ENCODE measurements at regions not wholly inside any gene's neighbourhood (a gene's known extent, or its start where the extent isn't known, plus 50 kb on each side); places are given as distances from the start of the nearest gene placed in this dataset.

DNA sequence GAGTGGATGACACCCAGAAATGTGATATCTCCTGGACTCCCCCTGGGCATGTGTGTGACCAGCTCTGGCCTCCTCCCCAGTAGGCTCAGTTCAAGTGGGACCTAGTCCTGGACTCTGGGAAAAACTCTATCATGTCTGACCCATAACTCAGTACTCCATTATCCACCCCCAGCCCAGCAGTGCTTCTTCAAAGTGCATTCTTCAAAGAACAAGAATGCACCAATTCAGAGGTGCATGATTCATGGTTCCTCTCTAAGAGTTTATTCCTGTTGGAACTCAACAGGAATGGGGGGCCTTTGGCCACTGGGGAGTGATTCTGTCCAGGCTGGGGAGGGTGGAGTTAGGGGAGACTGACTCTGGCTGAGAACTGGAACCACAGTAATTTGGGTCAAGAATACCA lies 173.6 kb upstream of the CXCL12 start:
- TF ChIP-seq, protein P1, sequence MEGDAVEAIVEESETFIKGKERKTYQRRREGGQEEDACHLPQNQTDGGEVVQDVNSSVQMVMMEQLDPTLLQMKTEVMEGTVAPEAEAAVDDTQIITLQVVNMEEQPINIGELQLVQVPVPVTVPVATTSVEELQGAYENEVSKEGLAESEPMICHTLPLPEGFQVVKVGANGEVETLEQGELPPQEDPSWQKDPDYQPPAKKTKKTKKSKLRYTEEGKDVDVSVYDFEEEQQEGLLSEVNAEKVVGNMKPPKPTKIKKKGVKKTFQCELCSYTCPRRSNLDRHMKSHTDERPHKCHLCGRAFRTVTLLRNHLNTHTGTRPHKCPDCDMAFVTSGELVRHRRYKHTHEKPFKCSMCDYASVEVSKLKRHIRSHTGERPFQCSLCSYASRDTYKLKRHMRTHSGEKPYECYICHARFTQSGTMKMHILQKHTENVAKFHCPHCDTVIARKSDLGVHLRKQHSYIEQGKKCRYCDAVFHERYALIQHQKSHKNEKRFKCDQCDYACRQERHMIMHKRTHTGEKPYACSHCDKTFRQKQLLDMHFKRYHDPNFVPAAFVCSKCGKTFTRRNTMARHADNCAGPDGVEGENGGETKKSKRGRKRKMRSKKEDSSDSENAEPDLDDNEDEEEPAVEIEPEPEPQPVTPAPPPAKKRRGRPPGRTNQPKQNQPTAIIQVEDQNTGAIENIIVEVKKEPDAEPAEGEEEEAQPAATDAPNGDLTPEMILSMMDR (IDR thresholded peaks at IDR 0.05), result no peak
- TF ChIP-seq EZH2phosphoT487 (IDR thresholded peaks at IDR 0.05), result no peak
